ENCODE measurements at regions not wholly inside any gene's neighbourhood (a gene's known extent, or its start where the extent isn't known, plus 50 kb on each side); places are given as distances from the start of the nearest gene placed in this dataset.
"Not testable (repeated sequence)": the region's sequence is repeated elsewhere in the genome, so short reads cannot be mapped to it uniquely, and the experiment has no call there.

GRCh38 chr21:32823296-32823695 is 51.7 kb upstream of the PAXBP1 start:
- H3K27ac ChIP-seq, H3K9me3 ChIP-seq, H3K27me3 ChIP-seq, H3K4me3 ChIP-seq, H3K4me1 ChIP-seq, H3K36me3 ChIP-seq, DNase-seq: not testable (repeated sequence)

DNA sequence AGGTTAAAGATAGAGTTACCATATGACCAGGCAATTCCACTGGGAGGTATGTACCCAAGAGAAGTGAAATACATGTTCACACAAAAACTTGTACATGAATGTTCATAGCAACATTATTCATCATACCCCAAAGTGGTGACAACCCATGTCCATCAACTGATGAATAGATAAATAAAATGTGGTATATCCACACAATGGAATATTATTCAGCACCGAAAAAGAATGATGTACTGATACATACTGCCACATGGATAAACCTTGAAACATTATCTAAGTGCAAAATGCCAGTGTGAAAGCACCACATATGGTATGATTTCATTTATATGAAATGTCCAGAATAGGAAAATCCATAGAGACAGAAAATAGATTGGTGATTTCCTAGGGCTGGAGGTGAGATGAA is 53.4 kb upstream of the PAXBP1 start:
- no peaks in the 10 kb centered on the region for H3K27me3 ChIP-seq
- TF ChIP-seq POLR2A (IDR thresholded peaks at IDR 0.05) (no peak), CTCF (IDR thresholded peaks at IDR 0.05) (no peak)
- H3K4me1 ChIP-seq = no peaks in the 10 kb centered on the region
- H3K27ac ChIP-seq = no peak overlapping the region
- H3K4me3 ChIP-seq = no peak overlapping the region
- no peaks in the 10 kb centered on the region for H3K36me3 ChIP-seq
- DNase-seq = no peak
- H3K9me3 ChIP-seq = no peaks in the 10 kb centered on the region

GRCh38 chr21:32826329-32827167 is 55.0 kb upstream of the PAXBP1 start:
- H3K4me1 ChIP-seq = no peaks in the 10 kb centered on the region
- no peak overlapping the region for H3K27ac ChIP-seq
- no peaks in the 10 kb centered on the region for H3K9me3 ChIP-seq
- H3K27me3 ChIP-seq = no peaks in the 10 kb centered on the region
- peak in 1 of 3 donors; percentile 62 for DNase-seq
- H3K36me3 ChIP-seq = no peaks in the 10 kb centered on the region
- TF ChIP-seq POLR2A (IDR thresholded peaks at IDR 0.05) (no peak), CTCF (IDR thresholded peaks at IDR 0.05) (peak; percentile 18 to 81 (median 66))
- no peak overlapping the region for H3K4me3 ChIP-seq

GRCh38 chr21:32828908-32829307 is 57.4 kb upstream of the PAXBP1 start:
- Histone ChIP-seq H3K36me3 (no peaks in the 10 kb centered on the region), H3K9me3 (no peaks in the 10 kb centered on the region), H3K4me1 (no peaks in the 10 kb centered on the region), H3K4me3 (no peak overlapping the region), H3K27ac (no peak overlapping the region), H3K27me3 (no peaks in the 10 kb centered on the region)
- TF ChIP-seq POLR2A (IDR thresholded peaks at IDR 0.05) (no peak), CTCF (IDR thresholded peaks at IDR 0.05) (no peak)
- no peak for DNase-seq

GRCh38 chr21:32829504-32829903 is 57.9 kb upstream of the PAXBP1 start:
- no peaks in the 10 kb centered on the region for H3K27me3 ChIP-seq
- DNase-seq = no peak
- TF ChIP-seq CTCF (IDR thresholded peaks at IDR 0.05) = no peak
- no peak for TF ChIP-seq POLR2A (IDR thresholded peaks at IDR 0.05)

GRCh38 chr21:32831779-32832178 is 60.2 kb upstream of the PAXBP1 start:
- H3K4me3 ChIP-seq, H3K27ac ChIP-seq, H3K9me3 ChIP-seq, H3K4me1 ChIP-seq, H3K36me3 ChIP-seq, DNase-seq, H3K27me3 ChIP-seq: not testable (repeated sequence)

More at GRCh38 chr21:32829504-32829903, 57.9 kb upstream of the PAXBP1 start:
- Histone ChIP-seq H3K36me3 (no peaks in the 10 kb centered on the region), H3K9me3 (no peaks in the 10 kb centered on the region), H3K4me1 (no peaks in the 10 kb centered on the region), H3K27ac (no peak overlapping the region), H3K4me3 (no peak overlapping the region)

Data from Peyer's patch (tissue), 4 donors.